GM18508 (cell line): ENCODE measurements at regions not wholly inside any gene's neighbourhood (a gene's known extent, or its start where the extent isn't known, plus 50 kb on each side); places are given as distances from the start of the nearest gene placed in this dataset.
"Not testable (repeated sequence)": the region's sequence is repeated elsewhere in the genome, so short reads cannot be mapped to it uniquely, and the experiment has no call there.

Experiments used
- ATAC-seq: cut with Tn5 transposase; IDR thresholded peaks from one replicate; pipeline ENCODE4 v1.9.1; 2021; ENCODE audit warnings: moderate number of reproducible peaks; ENCODE audit not compliant: insufficient read depth, unreplicated experiment

DNA sequence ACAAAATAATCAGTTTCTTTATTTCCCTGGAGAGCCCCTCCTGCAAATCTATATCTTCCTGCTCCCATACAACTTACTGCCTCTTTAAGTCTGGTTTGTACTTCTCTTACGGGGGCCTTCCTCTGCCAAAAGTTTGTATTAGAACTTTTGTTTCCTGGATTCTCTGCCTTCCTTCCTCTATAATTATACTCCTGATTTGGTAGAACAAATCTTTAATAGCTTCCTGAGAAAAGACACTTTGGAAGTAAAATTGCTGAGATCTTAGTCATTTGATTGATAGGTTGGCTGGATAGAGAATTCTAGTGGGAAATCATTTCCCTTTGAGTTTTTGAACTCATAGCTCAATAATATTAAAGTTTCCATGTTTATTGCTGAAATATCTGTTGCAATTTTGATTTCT lies 499.2 kb downstream of the RAB38 start:
- no peak for ATAC-seq

GRCh38 chr11:87666730-87667129 lies 508.5 kb downstream of the RAB38 start:
- no peak for ATAC-seq

DNA sequence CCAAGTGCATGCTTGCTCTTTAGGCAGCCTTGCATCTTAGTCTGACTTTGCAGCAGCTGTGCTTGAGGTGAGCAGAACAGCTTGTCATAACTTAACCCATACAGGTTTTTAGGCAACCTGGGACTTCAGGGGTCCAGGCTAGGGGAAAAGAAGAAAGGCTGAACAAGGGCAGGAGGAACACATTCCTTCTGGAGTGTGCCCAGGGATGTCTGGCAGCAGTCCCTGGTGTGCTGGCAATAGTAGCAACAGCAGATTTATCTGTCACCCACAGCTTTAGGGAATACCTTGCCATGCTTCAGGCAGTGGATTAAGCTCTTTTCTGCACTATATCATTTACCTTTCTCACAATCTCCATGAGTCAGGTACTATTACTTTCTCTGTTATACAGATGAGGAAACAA lies 513.0 kb downstream of the RAB38 start:
- no peak for ATAC-seq

- no peak for ATAC-seq
Measured at GRCh38 chr11:87660926-87661660, 514.1 kb downstream of the RAB38 start.

DNA sequence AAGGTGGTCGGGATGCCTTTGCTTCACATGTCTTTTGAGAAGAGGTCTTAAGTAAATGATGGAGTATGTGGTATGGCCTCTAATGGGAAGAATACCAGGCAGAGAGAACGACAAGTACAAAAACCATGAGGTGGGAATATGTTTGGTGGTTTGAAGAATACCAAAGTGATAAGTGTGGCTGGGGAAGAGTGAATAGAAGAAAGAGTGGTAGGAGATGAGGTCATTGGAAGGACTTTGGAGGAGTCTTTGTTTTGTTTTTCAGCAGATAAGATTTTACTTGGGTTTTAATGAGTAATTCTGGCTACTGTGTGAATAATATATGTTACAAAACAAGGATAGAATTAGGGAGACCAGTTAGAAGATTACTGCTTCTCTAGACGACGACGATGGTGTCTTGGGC lies 515.4 kb downstream of the RAB38 start:
- ATAC-seq: no peak

GRCh38 chr11:87645626-87646025 lies 529.6 kb downstream of the RAB38 start:
- no peak for ATAC-seq

GRCh38 chr11:87639753-87640364 lies 535.4 kb downstream of the RAB38 start:
- no peak for ATAC-seq

DNA sequence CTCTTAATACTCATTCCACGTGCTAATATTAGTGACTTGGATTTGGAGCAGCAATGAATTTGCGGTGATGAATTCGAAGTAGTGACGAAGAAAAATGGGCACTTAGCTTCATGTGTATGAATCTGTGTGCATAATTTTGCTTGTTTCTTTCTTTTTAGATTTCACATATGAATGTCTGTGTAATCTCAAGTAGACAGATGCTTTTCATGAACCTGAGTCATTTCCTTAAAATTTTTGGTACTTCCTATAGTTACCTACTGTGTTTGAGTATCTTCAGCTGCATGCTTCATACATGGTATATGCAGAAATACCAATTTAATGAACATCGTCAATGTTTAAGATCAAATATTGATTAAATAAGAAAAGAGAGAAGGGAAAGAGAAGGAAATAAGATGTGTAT lies 540.2 kb downstream of the RAB38 start:
- no peak for ATAC-seq

GRCh38 chr11:87634331-87634730 lies 540.9 kb downstream of the RAB38 start:
- ATAC-seq: no peak

DNA sequence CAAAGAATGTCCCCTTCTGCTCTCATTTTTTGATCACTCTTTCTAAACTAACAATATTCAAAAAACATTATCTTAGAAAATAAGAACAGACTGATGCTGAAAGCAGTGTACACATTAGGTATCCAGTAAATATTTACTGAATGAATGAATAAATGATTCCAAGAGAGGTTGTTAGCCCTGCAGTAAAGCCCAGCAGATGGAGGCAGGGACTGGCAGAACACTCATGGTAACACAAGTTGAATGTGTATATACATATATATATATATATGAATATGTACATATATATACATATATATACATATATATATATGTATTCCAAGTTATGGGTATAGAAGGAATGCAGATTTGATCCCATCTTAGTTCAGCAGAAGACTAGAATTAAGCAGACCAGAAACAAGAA lies 546.3 kb downstream of the RAB38 start:
- ATAC-seq: no peak

DNA sequence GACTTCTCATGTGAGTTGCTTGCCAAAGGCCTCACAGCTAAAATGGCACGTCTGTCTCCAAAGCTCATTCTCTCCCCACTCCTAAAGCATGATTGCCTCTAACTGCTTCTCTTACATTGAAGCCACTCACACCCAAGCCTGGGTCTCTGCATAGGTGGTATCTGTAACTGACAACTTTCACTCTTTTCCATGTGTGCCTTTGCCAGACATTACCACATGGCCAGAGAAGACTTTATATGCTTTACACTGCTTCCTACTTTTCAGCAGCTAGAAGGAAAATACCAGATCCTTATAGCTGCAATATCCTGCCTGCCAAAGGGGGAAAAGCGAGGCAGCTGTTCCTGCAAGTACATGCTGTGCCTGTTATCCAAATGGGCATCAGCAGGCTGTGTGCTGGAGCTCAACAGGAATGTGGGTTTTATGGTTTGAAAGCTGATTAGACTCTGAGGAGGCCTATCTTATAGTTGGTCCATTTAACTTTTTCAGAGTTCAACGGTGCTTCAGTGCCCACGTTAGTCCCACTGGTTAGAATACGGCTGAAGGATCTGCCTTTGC lies 547.1 kb downstream of the RAB38 start:
- ATAC-seq: no peak

DNA sequence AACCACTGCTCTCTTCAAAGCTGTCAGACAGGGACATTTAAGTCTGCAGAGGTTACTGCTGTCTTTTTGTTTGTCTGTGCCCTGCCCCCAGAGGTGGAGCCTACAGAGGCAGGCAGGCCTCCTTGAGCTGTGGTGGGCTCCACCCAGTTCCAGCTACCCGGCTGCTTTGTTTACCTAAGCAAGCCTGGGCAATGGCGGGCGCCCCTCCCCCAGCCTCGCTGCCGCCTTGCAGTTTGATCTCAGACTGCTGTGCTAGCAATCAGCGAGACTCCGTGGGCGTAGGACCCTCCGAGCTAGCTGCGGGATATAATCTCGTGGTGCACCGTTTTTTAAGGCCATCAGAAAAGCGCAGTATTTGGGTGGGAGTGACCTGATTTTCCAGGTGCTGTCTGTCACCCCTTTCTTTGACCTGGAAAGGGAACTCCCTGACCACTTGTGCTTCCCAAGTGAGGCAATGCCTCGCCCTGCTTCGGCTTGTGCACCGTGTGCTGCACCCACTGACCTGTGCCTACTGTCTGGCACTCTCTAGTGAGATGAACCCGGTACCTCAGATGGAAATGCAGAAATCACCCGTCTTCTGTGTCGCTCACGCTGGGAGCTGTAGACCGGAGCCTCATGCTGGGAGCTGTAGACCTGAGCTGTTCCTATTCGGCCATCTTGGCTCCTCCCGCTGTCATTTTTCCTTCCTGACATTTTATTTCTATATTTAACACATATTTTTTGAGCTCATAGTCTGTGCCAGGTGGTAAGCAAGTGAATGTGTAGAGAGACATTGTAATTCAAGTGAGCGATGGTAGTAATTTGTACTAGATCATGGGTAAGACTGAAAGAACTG lies 551.5 kb downstream of the RAB38 start:
- not testable (repeated sequence) for ATAC-seq

DNA sequence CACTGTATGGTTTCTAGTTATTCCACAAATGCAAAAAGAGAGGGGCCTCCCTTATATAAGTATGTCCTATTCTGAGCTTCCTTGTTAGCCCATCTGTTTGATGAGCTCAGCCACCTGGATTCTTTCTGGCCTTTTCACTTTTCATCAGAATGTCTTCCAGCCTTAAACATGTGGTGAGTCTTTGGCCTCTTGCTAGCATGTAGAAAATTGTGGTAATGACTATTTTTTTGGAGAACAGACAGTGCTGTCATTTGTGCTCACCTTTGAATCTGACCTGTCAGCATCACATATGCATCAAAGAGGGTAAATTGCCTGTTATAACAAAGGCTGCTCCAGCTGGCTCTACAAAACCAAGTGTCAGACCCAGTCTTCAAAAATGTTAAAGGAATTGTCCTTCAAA lies 558.7 kb downstream of the RAB38 start:
- ATAC-seq: no peak

DNA sequence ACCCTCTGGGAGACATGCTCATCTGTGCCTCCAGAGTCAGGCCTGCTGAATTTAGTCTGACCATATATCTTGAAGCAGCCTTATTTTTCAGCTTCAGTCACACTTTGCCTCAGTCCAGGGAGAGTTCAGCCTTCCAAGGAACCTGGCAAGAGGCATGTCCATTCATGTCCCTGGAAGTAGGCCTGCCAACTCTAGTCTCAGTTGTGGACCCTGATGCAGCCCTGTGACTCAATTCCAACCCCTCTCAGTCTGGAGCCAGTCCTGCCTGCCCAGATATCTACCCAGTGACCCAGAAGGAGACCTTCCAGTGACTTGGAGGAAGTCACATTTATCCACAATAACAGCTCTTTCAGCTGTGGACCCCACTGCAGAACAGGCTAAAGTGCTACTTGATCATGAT lies 566.6 kb downstream of the TMEM135 start:
- ATAC-seq: no peak

GRCh38 chr11:87603887-87604286 lies 566.2 kb downstream of the TMEM135 start:
- ATAC-seq: no peak

GRCh38 chr11:87602776-87603175 lies 565.0 kb downstream of the TMEM135 start:
- no peak for ATAC-seq

GRCh38 chr11:87600938-87601337 lies 563.2 kb downstream of the TMEM135 start:
- ATAC-seq: no peak

DNA sequence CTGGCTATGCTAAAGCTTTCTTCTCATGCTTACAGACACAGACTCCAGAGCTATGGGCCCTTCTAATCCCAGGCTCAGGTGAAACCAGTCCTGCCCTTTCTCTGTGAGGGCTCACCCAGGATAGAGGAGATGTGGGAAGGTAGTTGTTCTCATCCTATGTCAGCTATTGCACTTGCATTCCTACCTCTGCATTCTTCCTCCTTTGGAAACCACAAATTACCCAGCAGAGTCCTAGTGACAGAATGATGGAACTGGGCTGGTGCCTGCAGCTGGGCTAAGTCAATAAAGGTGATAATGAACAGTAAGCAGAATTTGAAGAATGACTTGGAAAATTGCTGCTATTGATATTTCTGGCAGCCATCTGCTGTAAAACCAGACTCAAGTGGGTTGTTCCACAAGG lies 560.0 kb downstream of the TMEM135 start:
- no peak for ATAC-seq

DNA sequence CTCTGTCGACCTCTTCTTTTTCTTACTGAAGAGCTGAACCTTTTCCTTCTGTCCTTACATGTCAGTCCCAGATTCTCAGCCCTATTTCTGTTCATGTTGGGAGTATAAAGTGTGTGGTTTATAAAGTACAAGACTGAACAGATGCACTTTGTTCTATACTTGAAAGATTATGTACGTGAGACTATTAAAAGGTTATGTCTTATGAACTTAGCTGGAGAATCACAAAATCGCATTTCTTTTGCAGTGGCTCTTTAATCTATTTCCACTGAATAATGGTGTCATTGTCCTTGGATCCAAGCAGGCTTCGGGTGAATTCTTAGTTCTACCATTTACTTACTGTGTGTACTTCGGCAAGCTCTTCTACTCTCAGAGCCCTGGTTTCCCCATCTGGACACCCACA lies 558.4 kb downstream of the TMEM135 start:
- ATAC-seq: no peak

- ATAC-seq: no peak
Measured at GRCh38 chr11:87589082-87589481, 551.3 kb downstream of the TMEM135 start.

- not testable (repeated sequence) for ATAC-seq
Measured at GRCh38 chr11:87585613-87586012, 547.9 kb downstream of the TMEM135 start.
